Muscle of leg (tissue), 3 donors: ENCODE measurements at regions not wholly inside any gene's neighbourhood (a gene's known extent, or its start where the extent isn't known, plus 50 kb on each side); places are given as distances from the start of the nearest gene placed in this dataset.
"Not testable (repeated sequence)": the region's sequence is repeated elsewhere in the genome, so short reads cannot be mapped to it uniquely, and the experiment has no call there.

Experiments used
- DNase-seq: peaks from one replicate; pipeline ENCODE4 v3.0.0; 2013
- H3K27ac ChIP-seq: one replicate; pipeline ENCODE4 v1.5.1; 2013; ENCODE audit warnings: mild to moderate bottlenecking, low read length, control low read depth
- H3K27me3 ChIP-seq: one replicate; pipeline ENCODE4 v1.6.1; 2013; ENCODE audit warnings: low read length; ENCODE audit not compliant: control insufficient read depth, insufficient read depth
- H3K36me3 ChIP-seq: one replicate; pipeline ENCODE4 v1.6.1; 2013; ENCODE audit warnings: low read length; ENCODE audit not compliant: control insufficient read depth, insufficient read depth
- H3K4me1 ChIP-seq: one replicate; pipeline ENCODE4 v1.6.1; 2013; ENCODE audit warnings: low read length; ENCODE audit not compliant: control insufficient read depth, insufficient read depth
- H3K4me3 ChIP-seq: one replicate; pipeline ENCODE4 v1.5.1; 2013; ENCODE audit warnings: low read length, control low read depth
- H3K9me3 ChIP-seq: replicated peaks from 2 replicates; pipeline ENCODE4 v1.6.1; 2013; ENCODE audit warnings: low read depth, low read length; ENCODE audit not compliant: control insufficient read depth
- WGBS: methylation state at CpG from one replicate; pipeline ENCODE4 v1.1.5; 2013; ENCODE audit warnings: missing lambda C conversion rate; ENCODE audit not compliant: insufficient coverage; 5-methylcytosine and 5-hydroxymethylcytosine counted together

DNA sequence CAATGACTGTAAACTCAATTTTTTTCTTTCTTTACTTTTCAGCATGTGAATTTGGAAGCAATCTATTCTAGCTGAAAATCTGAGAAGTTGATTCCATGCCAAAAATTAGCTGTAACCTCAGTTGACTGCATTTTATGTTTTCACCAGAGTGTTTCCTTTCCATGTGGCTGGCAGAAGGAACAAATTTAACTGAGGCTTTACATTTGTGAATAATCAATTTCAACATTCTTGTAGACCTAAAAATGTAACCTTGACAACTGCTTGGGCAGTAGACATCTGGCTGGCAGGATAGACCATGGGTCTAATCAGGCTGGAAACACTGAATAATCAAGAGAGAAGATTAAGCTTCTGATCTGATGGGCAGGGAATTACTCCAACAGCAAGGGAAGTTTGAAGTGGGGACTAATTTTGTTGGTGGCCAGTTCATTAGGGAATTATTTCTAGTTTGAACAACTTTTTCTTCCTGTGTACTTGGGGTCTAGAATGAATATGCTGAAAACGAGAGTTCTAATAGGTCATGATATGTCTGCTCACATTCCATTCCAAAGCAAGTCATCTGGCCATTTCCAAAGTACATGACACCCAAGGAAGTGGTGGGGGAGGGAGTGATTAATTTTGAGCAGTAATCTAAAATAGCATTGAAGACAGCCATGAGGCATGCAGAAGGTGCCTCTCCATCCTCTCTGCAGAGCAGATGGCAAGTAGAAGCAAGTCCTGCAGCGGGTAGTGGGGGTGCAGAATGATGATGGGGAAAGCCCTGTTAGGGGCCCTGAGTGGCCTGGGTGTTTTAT, 68.2 kb downstream of the ATP23 start:
- Histone ChIP-seq H3K36me3 (no peaks in the 10 kb centered on the region), H3K27ac (no peak overlapping the region), H3K27me3 (no peaks in the 10 kb centered on the region), H3K4me3 (no peak overlapping the region), H3K4me1 (peaks cover 3% of the 10 kb centered on the region), H3K9me3 (peaks cover 6% of the 10 kb centered on the region)
- WGBS: 100% methylated on average over 1 of the region's 2 CpGs
- peak; percentile 67 for DNase-seq

DNA sequence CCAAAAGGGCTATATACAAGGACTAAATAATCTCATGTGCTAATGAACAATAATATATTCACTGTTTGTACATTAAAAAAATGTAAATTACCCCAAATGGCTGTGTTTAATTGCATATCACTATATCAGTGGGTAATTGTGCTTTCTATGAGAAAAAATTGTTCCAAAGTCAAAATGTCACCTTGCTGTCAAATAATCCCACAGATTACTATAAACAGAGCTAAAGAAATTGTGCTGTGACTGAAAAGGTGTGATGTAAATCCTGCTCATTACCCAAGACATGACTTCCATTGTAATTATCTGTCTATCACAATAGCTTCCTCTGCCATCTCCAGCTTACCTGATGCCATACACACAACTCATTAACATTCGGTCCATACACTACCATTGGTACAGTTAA, 70.3 kb downstream of the ATP23 start:
- H3K27ac ChIP-seq: no peak overlapping the region

DNA sequence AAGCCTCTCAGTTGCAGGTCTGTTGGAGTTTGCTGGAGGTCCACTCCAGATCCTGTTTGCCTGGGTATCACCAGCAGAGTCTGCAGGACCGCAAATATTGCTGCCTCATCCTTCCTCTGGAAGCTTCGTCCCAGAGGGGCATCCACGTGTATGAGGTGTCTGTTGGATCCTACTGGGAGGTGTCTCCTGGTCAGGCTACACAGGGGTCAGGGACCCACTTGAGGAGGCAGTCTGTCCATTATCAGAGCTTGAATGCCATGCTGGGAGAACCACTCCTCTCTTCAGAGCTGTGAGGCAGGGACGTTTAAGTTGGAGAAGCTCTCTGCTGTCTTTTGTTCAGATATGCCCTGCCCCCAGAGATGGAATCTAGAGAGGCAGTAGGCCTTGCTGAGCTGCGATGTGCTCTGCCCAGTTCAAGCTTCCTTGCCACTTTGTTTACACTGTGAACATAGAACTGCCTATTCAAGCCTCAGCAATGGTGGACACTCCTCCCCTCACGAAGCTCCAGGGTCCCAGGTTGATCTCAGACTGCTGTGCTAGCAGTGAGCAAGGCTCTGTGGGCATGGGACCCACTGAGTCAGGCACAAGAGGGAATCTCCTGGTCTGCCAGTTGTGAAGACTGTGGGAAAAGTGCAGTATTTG, 81.1 kb downstream of the ATP23 start:
- H3K4me3 ChIP-seq, H3K27ac ChIP-seq, H3K36me3 ChIP-seq, H3K9me3 ChIP-seq, DNase-seq, H3K27me3 ChIP-seq: not testable (repeated sequence)
- WGBS: 97% methylated on average over 5 of the region's 6 CpGs
- H3K4me1 ChIP-seq: peaks cover 14% of the 10 kb centered on the region

More for the DNA sequence above, 70.3 kb downstream of the ATP23 start:
- no peak overlapping the region for H3K4me3 ChIP-seq
- peaks cover 6% of the 10 kb centered on the region for H3K9me3 ChIP-seq
- WGBS: no CpG with 5 or more reads among the region's 1 CpG
- DNase-seq: no peak
- H3K36me3 ChIP-seq: no peaks in the 10 kb centered on the region
- no peaks in the 10 kb centered on the region for H3K27me3 ChIP-seq
- H3K4me1 ChIP-seq: peaks cover 3% of the 10 kb centered on the region

DNA sequence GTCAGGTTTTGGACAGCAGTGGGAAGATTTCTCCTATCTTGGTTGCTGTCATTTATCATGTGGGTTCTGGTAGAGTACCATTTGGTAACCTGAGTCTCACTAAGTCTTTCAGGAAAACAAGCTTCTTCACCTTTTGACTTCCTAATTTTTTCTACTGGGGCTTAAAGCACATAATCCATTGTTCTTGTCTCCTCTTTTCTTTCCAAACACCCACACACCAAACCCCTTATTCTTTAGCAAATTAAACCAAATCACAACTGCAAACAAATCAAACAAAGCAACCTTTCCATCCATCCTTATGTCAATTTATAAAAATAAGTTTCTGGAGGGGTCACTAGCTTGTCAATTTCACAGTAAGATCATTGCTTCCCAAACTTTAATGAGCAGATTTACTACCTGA, 84.1 kb downstream of the ATP23 start:
- no peak overlapping the region for H3K27ac ChIP-seq
- H3K4me3 ChIP-seq: no peak overlapping the region
- peaks cover 16% of the 10 kb centered on the region for H3K4me1 ChIP-seq
- H3K36me3 ChIP-seq: no peaks in the 10 kb centered on the region
- H3K9me3 ChIP-seq: peaks cover 2% of the 10 kb centered on the region
- DNase-seq: no peak
- no peaks in the 10 kb centered on the region for H3K27me3 ChIP-seq

DNA sequence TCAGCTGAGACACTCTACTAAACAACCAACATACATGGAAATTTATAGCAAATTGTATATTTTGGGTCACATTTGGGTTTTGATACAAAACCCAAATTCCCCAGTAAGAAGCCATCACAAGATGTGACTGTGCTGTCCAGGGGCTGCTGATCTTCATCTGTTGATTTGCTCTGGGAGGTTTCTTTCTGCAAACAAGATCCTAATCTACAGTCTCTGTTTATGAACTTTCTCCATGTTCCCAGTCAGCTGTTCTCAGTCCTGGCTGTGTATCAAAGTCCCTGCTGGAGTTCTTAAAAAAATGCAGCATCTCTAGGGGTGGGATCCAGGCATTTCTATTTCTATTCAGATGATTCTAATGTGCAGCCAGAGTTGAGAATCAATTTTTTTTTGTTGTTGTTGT, 85.1 kb downstream of the ATP23 start:
- peaks cover 16% of the 10 kb centered on the region for H3K4me1 ChIP-seq
- no peaks in the 10 kb centered on the region for H3K27me3 ChIP-seq
- DNase-seq: peak; percentile 73
- no peak overlapping the region for H3K4me3 ChIP-seq
- no peaks in the 10 kb centered on the region for H3K36me3 ChIP-seq
- H3K27ac ChIP-seq: no peak overlapping the region
- peaks cover 2% of the 10 kb centered on the region for H3K9me3 ChIP-seq

DNA sequence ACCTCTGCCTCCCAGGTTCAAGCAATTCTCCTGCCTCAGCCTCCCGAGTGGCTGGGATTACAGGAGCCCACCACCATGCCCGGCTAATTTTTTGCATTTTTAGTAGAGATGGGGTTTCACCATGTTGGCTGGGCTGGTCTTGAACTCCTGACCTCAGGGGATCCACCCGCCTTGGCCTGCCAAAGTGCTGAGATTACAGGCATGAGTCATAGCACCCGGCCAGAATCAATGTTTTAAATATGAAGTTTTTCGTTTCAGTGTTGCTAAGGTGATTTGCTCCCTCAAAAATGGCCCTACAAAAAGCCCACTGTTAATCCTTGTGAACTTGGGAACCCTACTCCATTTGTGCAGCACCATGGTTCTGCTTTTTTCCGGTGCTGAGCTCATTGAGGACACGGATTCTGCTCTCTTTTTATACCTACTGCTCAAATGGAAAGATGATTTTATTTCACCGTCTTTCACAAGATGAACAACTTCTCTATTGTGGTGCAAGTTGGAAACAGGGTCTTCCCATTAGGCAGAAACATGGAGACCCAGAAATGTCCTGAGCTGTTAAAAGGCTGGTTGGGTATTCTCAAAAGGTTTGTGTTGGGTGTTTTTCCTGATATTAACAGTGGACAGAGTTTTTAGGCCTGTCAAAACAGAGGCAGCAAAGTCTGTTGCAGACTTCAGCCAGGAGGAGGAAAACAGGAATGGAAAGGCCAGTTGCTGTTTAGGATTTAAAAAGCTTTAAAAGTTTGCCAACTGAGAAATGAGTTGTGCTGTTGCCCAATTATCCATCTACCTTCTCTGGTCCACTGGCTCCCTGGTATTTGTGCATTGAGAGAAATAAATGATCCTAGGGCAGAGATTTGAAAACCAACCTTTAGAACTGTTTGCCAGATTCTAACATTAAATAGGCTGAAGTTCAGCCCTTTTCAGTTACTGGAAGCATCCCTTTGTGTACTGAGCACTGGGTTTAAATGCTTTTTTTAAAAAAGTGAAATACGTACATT, 85.8 kb downstream of the ATP23 start:
- Histone ChIP-seq H3K9me3 (peaks cover 2% of the 10 kb centered on the region), H3K4me3 (no peak overlapping the region), H3K4me1 (peaks cover 16% of the 10 kb centered on the region), H3K27ac (peak overlapping the region; percentile 42), H3K27me3 (no peaks in the 10 kb centered on the region), H3K36me3 (no peaks in the 10 kb centered on the region)
- DNase-seq: peak; percentile 24
- 52% methylated on average over 3 of the region's 9 CpGs for WGBS

DNA sequence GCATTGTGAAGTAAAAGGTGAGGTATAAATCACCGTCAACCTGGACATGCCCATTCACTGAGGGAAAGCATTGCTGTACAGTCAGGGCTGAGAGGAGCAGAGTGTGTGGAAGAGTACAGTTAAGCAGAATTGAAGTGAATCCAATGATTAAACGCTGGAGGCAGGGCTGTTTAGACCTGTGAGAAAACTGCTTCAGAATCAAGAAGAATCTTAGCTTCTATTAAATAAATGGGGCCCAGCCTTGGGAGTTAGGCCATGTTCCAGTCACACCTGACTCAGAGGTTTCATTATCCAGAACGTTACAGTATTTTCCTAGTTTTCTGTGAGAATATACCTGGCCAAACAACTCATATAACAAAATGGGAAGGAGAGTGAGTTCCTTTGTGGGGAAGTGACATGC, 86.9 kb downstream of the ATP23 start:
- H3K27me3 ChIP-seq: no peaks in the 10 kb centered on the region
- H3K4me1 ChIP-seq: peaks cover 16% of the 10 kb centered on the region
- H3K27ac ChIP-seq: no peak overlapping the region
- peak; percentile 8 for DNase-seq
- 67% methylated on average over 1 of the region's 3 CpGs for WGBS
- no peaks in the 10 kb centered on the region for H3K36me3 ChIP-seq
- H3K9me3 ChIP-seq: peaks cover 3% of the 10 kb centered on the region
- no peak overlapping the region for H3K4me3 ChIP-seq

DNA sequence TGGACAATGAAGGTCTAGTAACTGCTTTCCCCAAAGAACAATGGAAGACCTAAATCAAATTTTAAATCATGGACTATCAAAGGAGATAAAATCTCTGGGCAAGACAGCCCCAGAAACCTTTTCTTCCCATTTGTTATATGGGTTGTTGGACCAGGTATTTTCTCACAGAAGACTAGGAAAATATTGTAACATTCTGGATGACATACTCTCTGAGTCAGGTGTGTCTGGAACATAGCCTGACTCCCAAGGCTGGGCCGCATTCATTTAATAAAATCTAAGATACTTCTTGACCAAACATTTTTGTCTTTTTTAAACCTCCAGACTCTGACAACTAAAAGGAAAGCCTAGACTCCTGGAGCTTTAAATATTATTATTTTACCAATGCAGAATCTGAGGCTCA, 87.9 kb downstream of the ATP23 start:
- peaks cover 8% of the 10 kb centered on the region for H3K9me3 ChIP-seq
- no peak overlapping the region for H3K27ac ChIP-seq
- DNase-seq: no peak
- peaks cover 16% of the 10 kb centered on the region for H3K4me1 ChIP-seq
- no peaks in the 10 kb centered on the region for H3K36me3 ChIP-seq
- H3K4me3 ChIP-seq: no peak overlapping the region
- WGBS: no CpG with 5 or more reads among the region's 1 CpG
- H3K27me3 ChIP-seq: no peaks in the 10 kb centered on the region

DNA sequence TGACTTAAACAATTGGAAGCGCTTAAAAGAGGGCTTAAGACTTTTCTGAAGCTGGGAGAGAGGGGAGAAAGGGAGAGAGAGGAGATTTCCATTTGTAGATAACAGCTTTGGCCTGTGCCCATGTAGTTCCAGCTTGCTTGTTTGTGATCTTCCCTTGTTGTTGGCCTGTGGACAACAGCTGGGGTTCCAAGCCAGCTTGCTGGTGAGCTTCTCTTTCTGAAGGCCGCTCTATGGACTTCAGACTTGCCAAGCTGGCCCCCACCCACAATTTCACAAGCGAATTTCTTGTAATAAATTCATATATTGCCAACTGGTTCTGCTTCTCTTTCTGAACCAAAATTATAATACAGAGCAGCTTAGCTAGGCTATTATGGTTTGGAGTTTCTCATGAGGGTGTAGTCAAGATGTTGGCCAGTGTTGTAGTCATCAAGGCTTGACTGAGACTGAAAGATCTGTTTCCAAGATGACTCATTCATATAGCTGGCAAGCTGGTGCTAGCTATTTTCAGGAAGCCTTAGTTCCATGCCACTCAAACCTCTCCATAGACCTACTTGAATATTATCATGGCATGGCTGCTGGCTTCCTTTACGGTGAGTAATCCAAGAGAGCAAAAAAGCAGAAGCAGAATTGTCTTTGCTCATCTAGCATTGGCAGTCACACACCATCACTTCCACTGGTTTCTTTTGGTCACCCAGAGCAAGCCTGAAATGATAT, 89.4 kb downstream of the ATP23 start:
- no peaks in the 10 kb centered on the region for H3K36me3 ChIP-seq
- no peaks in the 10 kb centered on the region for H3K27me3 ChIP-seq
- peaks cover 16% of the 10 kb centered on the region for H3K4me1 ChIP-seq
- H3K9me3 ChIP-seq: peaks cover 18% of the 10 kb centered on the region
- H3K4me3 ChIP-seq: no peak overlapping the region
- 86% methylated on average over 1 of the region's 4 CpGs for WGBS
- H3K27ac ChIP-seq: no peak overlapping the region
- no peak for DNase-seq
